B cell (primary cell): ENCODE measurements at regions not wholly inside any gene's neighbourhood (a gene's known extent, or its start where the extent isn't known, plus 50 kb on each side); places are given as distances from the start of the nearest gene placed in this dataset.

Source experiments
- ATAC-seq: fragments of 200-7000 bp; cut with Tn5 transposase; one replicate; pipeline ENCODE4 v1.10.0; 2021; ENCODE audit warnings: low read depth, mild to moderate bottlenecking, moderate number of reproducible peaks, moderate library complexity
- CTCF ChIA-PET: fragments of 350-600 bp; sonication (Branson Sonifier 250); formaldehyde crosslinking; loops from one replicate; lab custom pipeline; 2021; ENCODE audit warnings: antibody characterized with exemption, inconsistent platforms; lab: Charles Lee
- POLR2A ChIA-PET: fragments of 350-600 bp; sonication (Branson Sonifier 250); formaldehyde crosslinking; loops from one replicate; lab custom pipeline; 2021; ENCODE audit warnings: antibody characterized with exemption; lab: Charles Lee
- DNase-seq: peaks from one replicate; pipeline ENCODE4 v3.0.0; 2013
- H2AFZ ChIP-seq: 2 replicates; pipeline ENCODE4 v1.6.1; 2012; ENCODE audit warnings: mild to moderate bottlenecking, low read depth, low read length; ENCODE audit not compliant: insufficient read depth, poor library complexity, severe bottlenecking
- H3K27ac ChIP-seq, 2 donors: 1 replicate in 1 of 2; 2 replicates in 1 of 2; pipeline ENCODE4 v1.5.1; 2012 to 2013; ENCODE audit warnings: low read length in 2 of 2, mild to moderate bottlenecking in 2 of 2, moderate library complexity in 1 of 2
- H3K27me3 ChIP-seq, 4 experiments: fragments of 200-600 bp in 1 of 4; sonication (generic) in 1 of 4; replicated peaks in 1 of 4; 1 replicate in 2 of 4; 2 replicates in 2 of 4; pipeline versions ENCODE4 v1.6.1 to v1.7.0; 2013 to 2016; ENCODE audit warnings: low read length in 3 of 4, mild to moderate bottlenecking in 2 of 4, mixed read lengths in 1 of 4, moderate library complexity in 1 of 4; ENCODE audit not compliant: insufficient read depth in 4 of 4, control insufficient read depth in 3 of 4; ENCODE audit errors: control extremely low read depth in 1 of 4
- H3K36me3 ChIP-seq, 2 experiments: replicated peaks in 1 of 2; 1 replicate in 1 of 2; 2 replicates in 1 of 2; pipeline versions ENCODE4 v1.6.1 to v1.7.1; 2013; ENCODE audit warnings: low read length in 1 of 2; ENCODE audit not compliant: insufficient read depth in 2 of 2, control insufficient read depth in 1 of 2; ENCODE audit errors: control extremely low read depth in 1 of 2, extremely low read depth in 1 of 2
- H3K4me1 ChIP-seq, 2 donors: fragments of 200-600 bp in 1 of 2; sonication (generic) in 1 of 2; 1 replicate in 1 of 2; 2 replicates in 1 of 2; pipeline versions ENCODE4 v1.5.1 to v1.6.1; 2013 to 2017; ENCODE audit warnings: low read length in 2 of 2; ENCODE audit not compliant: control insufficient read depth in 2 of 2, insufficient read depth in 2 of 2
- H3K4me2 ChIP-seq: replicated peaks from 2 replicates; pipeline ENCODE3; 2012; ENCODE audit warnings: mild to moderate bottlenecking, low read depth, low read length; ENCODE audit not compliant: poor library complexity, severe bottlenecking
- H3K4me3 ChIP-seq, 5 experiments: fragments of 200-600 bp in 1 of 5; sonication (generic) in 1 of 5; 1 replicate in 3 of 5; 2 replicates in 2 of 5; pipeline versions ENCODE4 v1.5.1 to v1.7.0; 2011 to 2016; ENCODE audit warnings: low read length in 4 of 5, mild to moderate bottlenecking in 4 of 5, low read depth in 2 of 5, control low read depth in 1 of 5, moderate library complexity in 1 of 5; ENCODE audit not compliant: insufficient read depth in 1 of 5; ENCODE audit errors: control extremely low read depth in 1 of 5, extremely low read depth in 1 of 5
- H3K79me2 ChIP-seq: fragments of 200-600 bp; sonication (generic); one replicate; pipeline ENCODE4 v1.6.0; 2016; ENCODE audit warnings: low read length; ENCODE audit not compliant: control insufficient read depth, insufficient read depth
- H3K9ac ChIP-seq: fragments of 200-600 bp; sonication (generic); 2 replicates; pipeline ENCODE4 v1.6.1; 2017; ENCODE audit warnings: mild to moderate bottlenecking, low read length, moderate library complexity
- H3K9me3 ChIP-seq, 3 donors: one replicate each; pipeline versions ENCODE4 v1.6.1 to v1.7.1; 2013; ENCODE audit warnings: low read length in 2 of 3; ENCODE audit not compliant: control insufficient read depth in 2 of 3, insufficient read depth in 1 of 3; ENCODE audit errors: control extremely low read depth in 1 of 3
- H4K20me1 ChIP-seq: 2 replicates; pipeline ENCODE4 v1.6.0; 2012; ENCODE audit warnings: mild to moderate bottlenecking, low read length; ENCODE audit not compliant: insufficient read depth, control insufficient read depth, poor library complexity, severe bottlenecking
- H3K27ac Mint-ChIP-seq: one replicate; pipeline ENCODE4 v1.8.0; 2021; ENCODE audit warnings: mixed read lengths
- H3K27me3 Mint-ChIP-seq: one replicate; pipeline ENCODE4 v1.8.0; 2021; ENCODE audit warnings: mixed read lengths
- H3K4me1 Mint-ChIP-seq: one replicate; pipeline ENCODE4 v1.8.0; 2021; ENCODE audit warnings: mixed read lengths
- H3K4me3 Mint-ChIP-seq: one replicate; pipeline ENCODE4 v1.8.0; 2021; ENCODE audit warnings: mixed read lengths
- H3K9me3 Mint-ChIP-seq: one replicate; pipeline ENCODE4 v1.8.0; 2022; ENCODE audit warnings: mixed read lengths; ENCODE audit not compliant: insufficient read depth
- EZH2 ChIP-seq: IDR thresholded peaks from 2 replicates; pipeline ENCODE4 v1.6.1; 2012; ENCODE audit warnings: borderline replicate concordance, low read depth, mild to moderate bottlenecking, moderate library complexity, low read length; ENCODE audit not compliant: insufficient read depth, poor library complexity, severe bottlenecking
- WGBS: methylation state at CpG from one replicate; pipeline ENCODE4 v1.1.5; 2013; ENCODE audit warnings: missing lambda C conversion rate; ENCODE audit not compliant: insufficient coverage; 5-methylcytosine and 5-hydroxymethylcytosine counted together
- intact Hi-C: fragments of 100-400 bp; cut with micrococcal nuclease; formaldehyde crosslinking; loops from one replicate; pipeline ENCODE4 v1.10.0; 2022
- TF ChIP-seq, protein P1 (sequence below): fragments of 200-600 bp; IDR thresholded peaks from one replicate; pipeline ENCODE4 v1.8.0; 2022; ENCODE audit warnings: antibody characterized with exemption, mild to moderate bottlenecking

DNA sequence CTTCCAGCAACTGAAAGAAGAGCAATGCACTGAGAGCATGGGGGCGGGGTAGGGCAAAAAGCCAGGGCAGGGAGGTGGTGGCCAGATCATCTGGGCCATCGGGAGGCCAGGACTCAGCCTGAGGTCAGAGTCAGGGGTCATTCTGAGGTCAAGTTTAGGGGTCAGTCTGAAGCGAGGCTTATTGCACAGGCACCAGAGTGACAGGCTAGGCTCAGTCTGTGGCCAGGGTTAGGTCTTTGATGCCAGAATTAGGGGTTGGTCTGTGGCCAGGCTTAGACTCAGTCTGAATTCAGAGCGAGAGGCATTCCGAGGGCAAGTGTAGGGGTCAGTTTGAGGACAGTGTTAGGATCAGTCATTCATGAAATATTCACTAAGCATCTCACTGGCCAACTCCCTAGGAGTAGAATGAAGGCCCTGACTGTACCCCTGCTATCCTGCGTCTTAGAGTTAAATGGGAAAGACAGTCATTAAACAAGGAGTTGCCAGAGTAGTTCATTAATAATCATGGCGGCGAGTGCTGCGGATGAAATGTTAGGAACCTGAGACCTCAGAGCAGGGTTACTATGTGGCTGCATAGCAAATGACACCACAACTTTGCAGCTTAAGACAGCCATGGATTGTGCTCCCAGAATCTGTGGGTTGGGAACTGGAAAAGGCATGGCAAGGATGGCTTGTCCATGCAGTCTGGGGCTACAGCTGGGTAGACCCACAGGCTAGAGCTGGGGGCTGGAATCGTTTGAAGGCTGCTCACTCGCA, 198.7 kb downstream of the CYP26B1 start:
- 88% methylated on average over 9 of the region's 11 CpGs for WGBS
- no peak overlapping the region for H2AFZ ChIP-seq
- peaks cover under 1% of the 10 kb centered on the region for H3K27me3 Mint-ChIP-seq
- no peak for ATAC-seq
- POLR2A ChIA-PET, result no interaction called here
- H3K9me3 ChIP-seq, result no peaks in the 10 kb centered on the region
- H3K79me2 ChIP-seq, result no peaks in the 10 kb centered on the region
- DNase-seq, result no peak
- H3K9ac ChIP-seq, result no peak overlapping the region
- no peaks in the 10 kb centered on the region for H3K4me1 Mint-ChIP-seq
- no peak overlapping the region for H3K4me3 ChIP-seq
- no peaks in the 10 kb centered on the region for H3K27me3 ChIP-seq
- H3K4me2 ChIP-seq, result no peak overlapping the region
- no peak overlapping the region for H3K4me3 Mint-ChIP-seq
- no peak overlapping the region for H3K27ac Mint-ChIP-seq
- H3K36me3 ChIP-seq, result no peaks in the 10 kb centered on the region
- TF ChIP-seq EZH2, result no peak
- TF ChIP-seq, protein P1, sequence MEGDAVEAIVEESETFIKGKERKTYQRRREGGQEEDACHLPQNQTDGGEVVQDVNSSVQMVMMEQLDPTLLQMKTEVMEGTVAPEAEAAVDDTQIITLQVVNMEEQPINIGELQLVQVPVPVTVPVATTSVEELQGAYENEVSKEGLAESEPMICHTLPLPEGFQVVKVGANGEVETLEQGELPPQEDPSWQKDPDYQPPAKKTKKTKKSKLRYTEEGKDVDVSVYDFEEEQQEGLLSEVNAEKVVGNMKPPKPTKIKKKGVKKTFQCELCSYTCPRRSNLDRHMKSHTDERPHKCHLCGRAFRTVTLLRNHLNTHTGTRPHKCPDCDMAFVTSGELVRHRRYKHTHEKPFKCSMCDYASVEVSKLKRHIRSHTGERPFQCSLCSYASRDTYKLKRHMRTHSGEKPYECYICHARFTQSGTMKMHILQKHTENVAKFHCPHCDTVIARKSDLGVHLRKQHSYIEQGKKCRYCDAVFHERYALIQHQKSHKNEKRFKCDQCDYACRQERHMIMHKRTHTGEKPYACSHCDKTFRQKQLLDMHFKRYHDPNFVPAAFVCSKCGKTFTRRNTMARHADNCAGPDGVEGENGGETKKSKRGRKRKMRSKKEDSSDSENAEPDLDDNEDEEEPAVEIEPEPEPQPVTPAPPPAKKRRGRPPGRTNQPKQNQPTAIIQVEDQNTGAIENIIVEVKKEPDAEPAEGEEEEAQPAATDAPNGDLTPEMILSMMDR, result no peak
- H3K9me3 Mint-ChIP-seq, result no peaks in the 10 kb centered on the region
- no peaks in the 10 kb centered on the region for H3K4me1 ChIP-seq
- no peak overlapping the region for H3K27ac ChIP-seq
- intact Hi-C loops, result no loop called here
- CTCF ChIA-PET, result no interaction called here
- H4K20me1 ChIP-seq, result no peaks in the 10 kb centered on the region

DNA sequence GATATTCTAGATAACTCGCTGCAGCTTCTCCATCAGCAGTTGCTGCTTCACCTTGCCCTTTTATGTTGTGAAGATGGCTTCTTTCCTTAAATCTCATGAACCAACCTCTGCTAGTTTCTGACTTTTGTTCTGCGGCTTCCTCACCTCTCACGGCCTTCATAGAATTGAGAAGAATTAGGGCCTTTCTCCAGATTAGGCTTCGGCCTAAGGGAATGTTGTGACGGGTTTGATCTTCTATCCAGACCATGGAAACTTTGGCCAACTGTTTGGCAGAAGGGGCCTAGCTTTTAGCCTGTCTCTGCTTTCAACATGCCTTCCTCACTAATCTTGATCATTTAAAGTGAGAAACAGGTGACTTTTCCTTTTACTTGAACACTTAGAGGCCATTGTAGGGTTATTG, 199.9 kb downstream of the CYP26B1 start:
- intact Hi-C loops, result no loop called here
- 100% methylated on average over 3 of the region's 5 CpGs for WGBS
- H2AFZ ChIP-seq, result no peak overlapping the region
- H3K79me2 ChIP-seq, result no peaks in the 10 kb centered on the region
- no peaks in the 10 kb centered on the region for H4K20me1 ChIP-seq
- no peaks in the 10 kb centered on the region for H3K4me1 Mint-ChIP-seq
- CTCF ChIA-PET, result no interaction called here
- no peak overlapping the region for H3K27ac Mint-ChIP-seq
- peaks cover 5% of the 10 kb centered on the region for H3K27me3 Mint-ChIP-seq
- TF ChIP-seq EZH2, result no peak
- TF ChIP-seq, protein P1, result no peak
- POLR2A ChIA-PET, result no interaction called here
- DNase-seq, result no peak
- H3K4me3 ChIP-seq, result no peak overlapping the region
- H3K9me3 ChIP-seq, result no peaks in the 10 kb centered on the region
- H3K9ac ChIP-seq, result no peak overlapping the region
- H3K36me3 ChIP-seq, result no peaks in the 10 kb centered on the region
- H3K9me3 Mint-ChIP-seq, result no peaks in the 10 kb centered on the region
- H3K27me3 ChIP-seq, result no peaks in the 10 kb centered on the region
- no peak for ATAC-seq
- H3K4me3 Mint-ChIP-seq, result no peak overlapping the region
- no peak overlapping the region for H3K27ac ChIP-seq
- no peaks in the 10 kb centered on the region for H3K4me1 ChIP-seq
- no peak overlapping the region for H3K4me2 ChIP-seq
